HepG2 (cell line): ENCODE measurements at regions not wholly inside any gene's neighbourhood (a gene's known extent, or its start where the extent isn't known, plus 50 kb on each side); places are given as distances from the start of the nearest gene placed in this dataset.

Experiments
- ATAC-seq: fragments of 200-7000 bp; cut with Tn5 transposase; 3 replicates; pipeline ENCODE4 v1.9.1; 2020; ENCODE audit warnings: mild to moderate bottlenecking, moderate library complexity
- BruUV-seq: library from RNA; stranded (reverse); fragments of 400-500 nt; replicated peaks from 2 replicates; lab custom pipeline; 2021; lab: Mats Ljungman, UMichigan
- CTCF ChIA-PET: fragments of 300-600 bp; formaldehyde crosslinking; extraction: SDS; loops from one replicate; lab custom pipeline; 2021; ENCODE audit warnings: low total read pairs, inconsistent platforms, low intra/inter-chr PET ratio; lab: Yijun Ruan, JAX
- POLR2A ChIA-PET: fragments of 350-600 bp; sonication (Branson Sonifier 250); formaldehyde crosslinking; loops from one replicate; lab custom pipeline; 2020; ENCODE audit warnings: antibody characterized with exemption, inconsistent platforms; lab: Yijun Ruan, JAX
- DNase-seq: peaks from one replicate; pipeline ENCODE4 v3.0.0-alpha.2; 2015; ENCODE audit warnings: low spot score
- FAIRE-seq: peaks from 3 replicates; lab custom pipeline; 2011; peaks lifted over from hg19 to GRCh38; lab: Jason Lieb, UNC
- H2AFZ ChIP-seq: one replicate; pipeline ENCODE4 v1.6.1; 2011; ENCODE audit warnings: low read length, inconsistent platforms
- H3K27ac ChIP-seq: fragments of 300-600 bp; 3 replicates; pipeline ENCODE4 v1.8.0; 2011; ENCODE audit warnings: mixed run types, mild to moderate bottlenecking, mixed read lengths, low read length, inconsistent platforms; ENCODE audit not compliant: insufficient read depth; ENCODE audit errors: extremely low read length
- H3K27me3 ChIP-seq, 2 experiments: fragments of 200-600 bp in 1 of 2; 2 replicates in 1 of 2; 3 replicates in 1 of 2; pipeline versions ENCODE4 v1.6.0 to v1.8.0; 2011; ENCODE audit warnings: low read length in 2 of 2, mild to moderate bottlenecking in 2 of 2, moderate library complexity in 2 of 2, inconsistent platforms in 1 of 2; ENCODE audit not compliant: insufficient read depth in 2 of 2, control insufficient read depth in 1 of 2
- H3K36me3 ChIP-seq, 2 experiments: fragments of 200-600 bp in 1 of 2; replicated peaks in 1 of 2; 2 replicates in 1 of 2; 3 replicates in 1 of 2; pipeline versions ENCODE4 v1.5.1 to v1.8.0; 2011; ENCODE audit warnings: low read length in 2 of 2, inconsistent platforms in 1 of 2; ENCODE audit not compliant: insufficient read depth in 2 of 2, control insufficient read depth in 1 of 2
- H3K4me1 ChIP-seq: 2 replicates; pipeline ENCODE4 v1.5.1; 2012; ENCODE audit warnings: low read length, inconsistent platforms; ENCODE audit not compliant: insufficient read depth
- H3K4me2 ChIP-seq: 2 replicates; pipeline ENCODE4 v1.6.0; 2011; ENCODE audit warnings: low read depth, low read length, inconsistent platforms
- H3K4me3 ChIP-seq, 3 experiments: fragments of 200-600 bp in 1 of 3; sonication (generic), shearing (Covaris generic) in 1 of 3; replicated peaks in 1 of 3; 2 replicates each; pipeline ENCODE4 v1.5.1; 2011 to 2016; ENCODE audit warnings: low read length in 3 of 3, inconsistent platforms in 2 of 3, low read depth in 2 of 3, mild to moderate bottlenecking in 2 of 3, control low read depth in 1 of 3, mixed read lengths in 1 of 3; ENCODE audit not compliant: insufficient read depth in 1 of 3
- H3K79me2 ChIP-seq: one replicate; pipeline ENCODE4 v1.6.1; 2011; ENCODE audit warnings: low read length, inconsistent platforms; ENCODE audit not compliant: insufficient read depth
- H3K9ac ChIP-seq: 2 replicates; pipeline ENCODE4 v1.6.0; 2011; ENCODE audit warnings: mild to moderate bottlenecking, low read depth, low read length, inconsistent platforms; ENCODE audit not compliant: insufficient read depth
- H3K9me3 ChIP-seq: 2 replicates; pipeline ENCODE4 v1.5.1; 2012; ENCODE audit warnings: mild to moderate bottlenecking, low read length
- H4K20me1 ChIP-seq: 2 replicates; pipeline ENCODE4 v1.6.0; 2011; ENCODE audit warnings: inconsistent platforms, mild to moderate bottlenecking, low read length, moderate library complexity; ENCODE audit not compliant: insufficient read depth
- ETV6 ChIP-seq: sonication (generic); formaldehyde crosslinking; conservative IDR thresholded peaks from 2 replicates; pipeline ENCODE4 v1.4.0; 2020; ENCODE audit warnings: missing genetic modification reagents
- TRIM24 ChIP-seq: sonication (generic); formaldehyde crosslinking; IDR thresholded peaks from 2 replicates; pipeline ENCODE4 v1.8.0; 2022; ENCODE audit warnings: mild to moderate bottlenecking, missing genetic modification reagents
- ZNF451 ChIP-seq: sonication (generic); formaldehyde crosslinking; IDR thresholded peaks from 2 replicates; pipeline ENCODE4 v1.5.0; 2020; ENCODE audit warnings: mild to moderate bottlenecking, missing genetic modification reagents
- ZNF709 ChIP-seq: sonication (generic); formaldehyde crosslinking; IDR thresholded peaks from 2 replicates; pipeline ENCODE4 v1.5.0; 2020; ENCODE audit warnings: mild to moderate bottlenecking, missing genetic modification reagents
- WGBS: methylation state at CpG from one replicate; pipeline ENCODE4 v1.1.6; 2017; ENCODE audit warnings: low lambda C conversion rate; 5-methylcytosine and 5-hydroxymethylcytosine counted together
- in situ Hi-C: cut with HindIII; loops from 2 replicates; pipeline ENCODE4 v1.10.0; 2017; ENCODE audit warnings: low pct_unique_long_range_greater_than_20kb; ENCODE audit not compliant: extremely low pct_ligation_motif_present
- intact Hi-C: fragments of 100-400 bp; cut with micrococcal nuclease; formaldehyde crosslinking; loops from one replicate; pipeline ENCODE4 v1.10.0; 2022; ENCODE audit not compliant: unreplicated experiment
- TF ChIP-seq, protein P1 (sequence below): sonication (generic); formaldehyde crosslinking; IDR thresholded peaks from 2 replicates; pipeline ENCODE4 v1.4.0; 2020; ENCODE audit warnings: missing genetic modification reagents
- TF ChIP-seq, protein P2 (sequence below): sonication (generic); formaldehyde crosslinking; IDR thresholded peaks from 2 replicates; pipeline ENCODE4 v1.4.0; 2020; ENCODE audit warnings: mild to moderate bottlenecking, missing genetic modification reagents

- TF ChIP-seq, protein P1, sequence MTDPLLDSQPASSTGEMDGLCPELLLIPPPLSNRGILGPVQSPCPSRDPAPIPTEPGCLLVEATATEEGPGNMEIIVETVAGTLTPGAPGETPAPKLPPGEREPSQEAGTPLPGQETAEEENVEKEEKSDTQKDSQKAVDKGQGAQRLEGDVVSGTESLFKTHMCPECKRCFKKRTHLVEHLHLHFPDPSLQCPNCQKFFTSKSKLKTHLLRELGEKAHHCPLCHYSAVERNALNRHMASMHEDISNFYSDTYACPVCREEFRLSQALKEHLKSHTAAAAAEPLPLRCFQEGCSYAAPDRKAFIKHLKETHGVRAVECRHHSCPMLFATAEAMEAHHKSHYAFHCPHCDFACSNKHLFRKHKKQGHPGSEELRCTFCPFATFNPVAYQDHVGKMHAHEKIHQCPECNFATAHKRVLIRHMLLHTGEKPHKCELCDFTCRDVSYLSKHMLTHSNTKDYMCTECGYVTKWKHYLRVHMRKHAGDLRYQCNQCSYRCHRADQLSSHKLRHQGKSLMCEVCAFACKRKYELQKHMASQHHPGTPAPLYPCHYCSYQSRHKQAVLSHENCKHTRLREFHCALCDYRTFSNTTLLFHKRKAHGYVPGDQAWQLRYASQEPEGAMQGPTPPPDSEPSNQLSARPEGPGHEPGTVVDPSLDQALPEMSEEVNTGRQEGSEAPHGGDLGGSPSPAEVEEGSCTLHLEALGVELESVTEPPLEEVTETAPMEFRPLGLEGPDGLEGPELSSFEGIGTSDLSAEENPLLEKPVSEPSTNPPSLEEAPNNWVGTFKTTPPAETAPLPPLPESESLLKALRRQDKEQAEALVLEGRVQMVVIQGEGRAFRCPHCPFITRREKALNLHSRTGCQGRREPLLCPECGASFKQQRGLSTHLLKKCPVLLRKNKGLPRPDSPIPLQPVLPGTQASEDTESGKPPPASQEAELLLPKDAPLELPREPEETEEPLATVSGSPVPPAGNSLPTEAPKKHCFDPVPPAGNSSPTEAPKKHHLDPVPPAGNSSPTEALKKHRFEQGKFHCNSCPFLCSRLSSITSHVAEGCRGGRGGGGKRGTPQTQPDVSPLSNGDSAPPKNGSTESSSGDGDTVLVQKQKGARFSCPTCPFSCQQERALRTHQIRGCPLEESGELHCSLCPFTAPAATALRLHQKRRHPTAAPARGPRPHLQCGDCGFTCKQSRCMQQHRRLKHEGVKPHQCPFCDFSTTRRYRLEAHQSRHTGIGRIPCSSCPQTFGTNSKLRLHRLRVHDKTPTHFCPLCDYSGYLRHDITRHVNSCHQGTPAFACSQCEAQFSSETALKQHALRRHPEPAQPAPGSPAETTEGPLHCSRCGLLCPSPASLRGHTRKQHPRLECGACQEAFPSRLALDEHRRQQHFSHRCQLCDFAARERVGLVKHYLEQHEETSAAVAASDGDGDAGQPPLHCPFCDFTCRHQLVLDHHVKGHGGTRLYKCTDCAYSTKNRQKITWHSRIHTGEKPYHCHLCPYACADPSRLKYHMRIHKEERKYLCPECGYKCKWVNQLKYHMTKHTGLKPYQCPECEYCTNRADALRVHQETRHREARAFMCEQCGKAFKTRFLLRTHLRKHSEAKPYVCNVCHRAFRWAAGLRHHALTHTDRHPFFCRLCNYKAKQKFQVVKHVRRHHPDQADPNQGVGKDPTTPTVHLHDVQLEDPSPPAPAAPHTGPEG (CRISPR knock-in tag), result no peak
- TF ChIP-seq ETV6 (CRISPR knock-in tag), result no peak
Measured at GRCh38 chr2:181753686-181754085, 73.4 kb upstream of the NEUROD1 start (continued).

DNA sequence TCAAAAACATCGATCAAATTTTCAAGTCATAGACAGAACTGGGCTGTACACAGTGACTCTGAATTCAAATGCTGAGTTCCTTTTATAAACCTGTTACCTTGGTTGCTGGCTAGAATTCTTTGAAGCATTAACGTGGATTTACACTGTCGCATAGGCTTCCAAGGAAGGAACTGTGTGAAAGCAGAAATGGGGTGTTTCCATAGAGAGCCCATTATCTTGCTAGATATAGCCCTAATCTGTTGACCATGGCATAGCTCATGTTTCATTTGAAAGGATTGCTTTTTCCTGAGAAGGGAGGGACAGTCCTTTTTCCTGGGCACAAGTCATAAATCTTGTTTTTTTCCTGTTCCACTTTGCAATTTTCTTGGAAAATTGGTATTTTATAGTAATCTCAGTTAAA lies 73.8 kb upstream of the NEUROD1 start:
- in situ Hi-C loops, result loop anchor here (5.0 kb wide), 1 partner anchor 138 kb away; the partner anchor contains the start of gene ITPRID2
- Histone ChIP-seq H3K4me1 (peaks cover 24% of the 10 kb centered on the region), H3K27me3 (no peaks in the 10 kb centered on the region; a peak in 2 of 5 replicates), H4K20me1 (no peaks in the 10 kb centered on the region), H3K9ac (no peak overlapping the region), H3K36me3 (no peaks in the 10 kb centered on the region), H3K9me3 (no peaks in the 10 kb centered on the region), H3K4me2 (no peak overlapping the region), H2AFZ (no peak overlapping the region), H3K27ac (no peak overlapping the region), H3K4me3 (no peak overlapping the region), H3K79me2 (no peaks in the 10 kb centered on the region)
- WGBS, result 74% methylated on average over 3 of the region's 3 CpGs
- no peak for FAIRE-seq
- no peak for TF ChIP-seq TRIM24 (CRISPR knock-in tag)
- TF ChIP-seq ZNF451 (CRISPR knock-in tag), result no peak
- TF ChIP-seq, protein P2, sequence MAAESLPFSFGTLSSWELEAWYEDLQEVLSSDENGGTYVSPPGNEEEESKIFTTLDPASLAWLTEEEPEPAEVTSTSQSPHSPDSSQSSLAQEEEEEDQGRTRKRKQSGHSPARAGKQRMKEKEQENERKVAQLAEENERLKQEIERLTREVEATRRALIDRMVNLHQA, result no peak
- TF ChIP-seq ZNF709 (CRISPR knock-in tag), result no peak
- no peak for DNase-seq
- ATAC-seq, result no peak
- intact Hi-C loops, result no loop called here
- ChIA-PET CTCF (no interaction called here), POLR2A (no interaction called here)
- BruUV-seq, result no TSS peak
